SK-N-SH treated with all-trans-retinoic acid at 6 μM for 48 hours (cell line): ENCODE measurements at regions not wholly inside any gene's neighbourhood (a gene's known extent, or its start where the extent isn't known, plus 50 kb on each side); places are given as distances from the start of the nearest gene placed in this dataset.

Source experiments
- ATAC-seq: fragments of 200-7000 bp; cut with Tn5 transposase; 3 replicates; pipeline ENCODE4 v1.9.1; 2020; ENCODE audit warnings: mild to moderate bottlenecking, moderate library complexity
- ARNTL ChIP-seq: fragments of 450-650 bp; formaldehyde crosslinking; IDR thresholded peaks from 2 replicates; pipeline ENCODE4 v1.5.0; 2020; ENCODE audit warnings: low read depth, mild to moderate bottlenecking, moderate library complexity, borderline replicate concordance
- BACH2 ChIP-seq: fragments of 250-450 bp; sonication (Bioruptor Pico); IDR thresholded peaks from 2 replicates; pipeline ENCODE4 v1.9.0; 2021; ENCODE audit warnings: mild to moderate bottlenecking, borderline replicate concordance
- CREB5 ChIP-seq: fragments of 250-450 bp; sonication (Bioruptor Pico); IDR thresholded peaks from 2 replicates; pipeline ENCODE4 v1.5.1; 2020; ENCODE audit warnings: low read depth, mild to moderate bottlenecking, moderate library complexity
- CSDC2 ChIP-seq: fragments of 250-450 bp; sonication (Bioruptor Pico); IDR thresholded peaks from 2 replicates; pipeline ENCODE4 v1.5.0; 2020; ENCODE audit warnings: mild to moderate bottlenecking, moderate library complexity
- CSRNP3 ChIP-seq: fragments of 250-450 bp; sonication (Bioruptor Pico); IDR thresholded peaks from 2 replicates; pipeline ENCODE4 v1.5.1; 2021; ENCODE audit warnings: mild to moderate bottlenecking, moderate library complexity
- ESRRG ChIP-seq: fragments of 250-450 bp; sonication (Bioruptor Pico); IDR thresholded peaks from 2 replicates; pipeline ENCODE4 v1.6.1; 2021; ENCODE audit warnings: mild to moderate bottlenecking
- GLIS3 ChIP-seq: fragments of 250-450 bp; sonication (Bioruptor Pico); IDR thresholded peaks from 2 replicates; pipeline ENCODE4 v1.5.0; 2020; ENCODE audit warnings: mild to moderate bottlenecking, moderate library complexity
- ISL1 ChIP-seq: fragments of 250-450 bp; sonication (Bioruptor Pico); IDR thresholded peaks from 2 replicates; pipeline ENCODE4 v2.1.2; 2022; ENCODE audit warnings: mild to moderate bottlenecking, moderate library complexity
- OSR1 ChIP-seq: fragments of 250-450 bp; sonication (Bioruptor Pico); IDR thresholded peaks from 2 replicates; pipeline ENCODE4 v1.8.0; 2022; ENCODE audit warnings: moderate library complexity, mild to moderate bottlenecking, inconsistent platforms
- PATZ1 ChIP-seq: fragments of 250-450 bp; sonication (Bioruptor Pico); IDR thresholded peaks from 2 replicates; pipeline ENCODE4 v1.8.0; 2020; ENCODE audit warnings: mild to moderate bottlenecking, moderate library complexity, borderline replicate concordance
- POU6F1 ChIP-seq: fragments of 250-450 bp; sonication (Bioruptor Pico); IDR thresholded peaks from 2 replicates; pipeline ENCODE4 v1.8.0; 2021; ENCODE audit warnings: low read depth, mild to moderate bottlenecking, moderate library complexity, borderline replicate concordance
- PPARA ChIP-seq: fragments of 250-450 bp; sonication (Bioruptor Pico); IDR thresholded peaks from 2 replicates; pipeline ENCODE4 v1.5.0; 2020; ENCODE audit warnings: mild to moderate bottlenecking, borderline replicate concordance
- RARB ChIP-seq: fragments of 250-450 bp; sonication (Bioruptor Pico); IDR thresholded peaks from 2 replicates; pipeline ENCODE4 v1.8.0; 2021; ENCODE audit warnings: mild to moderate bottlenecking, moderate library complexity
- SNAI2 ChIP-seq: fragments of 250-450 bp; sonication (Bioruptor Pico); IDR thresholded peaks from 2 replicates; pipeline ENCODE4 v1.5.0; 2020; ENCODE audit warnings: mild to moderate bottlenecking, moderate library complexity
- TCF4 ChIP-seq: fragments of 250-450 bp; sonication (Bioruptor Pico); IDR thresholded peaks from 2 replicates; pipeline ENCODE4 v1.8.0; 2021; ENCODE audit warnings: mild to moderate bottlenecking, moderate library complexity, borderline replicate concordance
- TOX ChIP-seq: fragments of 250-450 bp; sonication (Bioruptor Pico); IDR thresholded peaks from 2 replicates; pipeline ENCODE4 v1.8.0; 2021; ENCODE audit warnings: mild to moderate bottlenecking, moderate library complexity, borderline replicate concordance
- TSHZ2 ChIP-seq: fragments of 250-450 bp; sonication (Bioruptor Pico); IDR thresholded peaks from 2 replicates; pipeline ENCODE4 v1.5.0; 2020; ENCODE audit warnings: mild to moderate bottlenecking, moderate library complexity
- ZC3H10 ChIP-seq: fragments of 250-450 bp; sonication (Bioruptor Pico); IDR thresholded peaks from 2 replicates; pipeline ENCODE4 v1.5.1; 2021; ENCODE audit warnings: mild to moderate bottlenecking, moderate library complexity
- ZFP3 ChIP-seq: fragments of 250-450 bp; sonication (Bioruptor Pico); IDR thresholded peaks from 2 replicates; pipeline ENCODE4 v1.5.0; 2020; ENCODE audit warnings: mild to moderate bottlenecking, moderate library complexity
- ZFP30 ChIP-seq: fragments of 450-650 bp; formaldehyde crosslinking; IDR thresholded peaks from 2 replicates; pipeline ENCODE4 v1.5.0; 2022; ENCODE audit warnings: mild to moderate bottlenecking, moderate library complexity
- ZNF565 ChIP-seq: fragments of 450-650 bp; formaldehyde crosslinking; conservative IDR thresholded peaks from 2 replicates; pipeline ENCODE4 v1.5.0; 2020; ENCODE audit warnings: low read depth, mild to moderate bottlenecking, moderate library complexity
- ZNF70 ChIP-seq: fragments of 450-650 bp; formaldehyde crosslinking; IDR thresholded peaks from 2 replicates; pipeline ENCODE4 v1.5.0; 2020; ENCODE audit warnings: mild to moderate bottlenecking, moderate library complexity
- ZNF8 ChIP-seq: fragments of 450-650 bp; formaldehyde crosslinking; IDR thresholded peaks from 2 replicates; pipeline ENCODE4 v1.5.0; 2020; ENCODE audit warnings: mild to moderate bottlenecking, moderate library complexity

GRCh38 chrX:88613338-88613737 is 133.7 kb upstream of the CPXCR1 start:
- peak; percentile 56; the same call in 1 of the 3 replicates for ATAC-seq
- TF ChIP-seq ISL1 (CRISPR knock-in tag): no peak
- no peak for TF ChIP-seq ZNF70 (CRISPR knock-in tag)
- no peak for TF ChIP-seq CREB5
- no peak for TF ChIP-seq RARB (CRISPR knock-in tag)
- no peak for TF ChIP-seq ESRRG
- no peak for TF ChIP-seq ZFP30 (CRISPR knock-in tag)
- TF ChIP-seq ZC3H10 (CRISPR knock-in tag): no peak
- no peak for TF ChIP-seq BACH2
- no peak for TF ChIP-seq ZFP3
- TF ChIP-seq ZNF8 (CRISPR knock-in tag): no peak
- TF ChIP-seq SNAI2 (CRISPR knock-in tag): no peak
- TF ChIP-seq POU6F1 (CRISPR knock-in tag): no peak
- no peak for TF ChIP-seq PATZ1 (CRISPR knock-in tag)
- no peak for TF ChIP-seq TSHZ2
- no peak for TF ChIP-seq TOX (CRISPR knock-in tag)
- no peak for TF ChIP-seq ZNF565
- no peak for TF ChIP-seq GLIS3 (CRISPR knock-in tag)
- no peak for TF ChIP-seq TCF4 (CRISPR knock-in tag)
- no peak for TF ChIP-seq PPARA (CRISPR knock-in tag)
- TF ChIP-seq CSRNP3 (CRISPR knock-in tag): no peak

- no peak for ATAC-seq
- no peak for TF ChIP-seq ZC3H10 (CRISPR knock-in tag)
- no peak for TF ChIP-seq ARNTL (CRISPR knock-in tag)
- TF ChIP-seq CREB5: no peak
- TF ChIP-seq ZNF565: no peak
- TF ChIP-seq CSRNP3 (CRISPR knock-in tag): no peak
- TF ChIP-seq BACH2: no peak
- no peak for TF ChIP-seq ZNF8 (CRISPR knock-in tag)
- TF ChIP-seq ESRRG: no peak
- TF ChIP-seq SNAI2 (CRISPR knock-in tag): no peak
- TF ChIP-seq GLIS3 (CRISPR knock-in tag): no peak
- no peak for TF ChIP-seq CSDC2 (CRISPR knock-in tag)
- TF ChIP-seq POU6F1 (CRISPR knock-in tag): no peak
- TF ChIP-seq ISL1 (CRISPR knock-in tag): no peak
- no peak for TF ChIP-seq OSR1
- no peak for TF ChIP-seq ZFP3
- TF ChIP-seq RARB (CRISPR knock-in tag): no peak
- no peak for TF ChIP-seq TCF4 (CRISPR knock-in tag)
- TF ChIP-seq TOX (CRISPR knock-in tag): no peak
Measured at GRCh38 chrX:88621278-88621677, 125.7 kb upstream of the CPXCR1 start.
